ENCODE measurements at regions not wholly inside any gene's neighbourhood (a gene's known extent, or its start where the extent isn't known, plus 50 kb on each side); places are given as distances from the start of the nearest gene placed in this dataset.

- TF ChIP-seq CTCF (IDR thresholded peaks at IDR 0.05; ENCODE audit: low read depth, low read length) = no peak
- DNase-seq (ENCODE audit: low read depth in 2 of 2) = no peak
These were observed 251.1 kb downstream of the NXPE2 start for GRCh38 chr11:114929351-114930000.

GRCh38 chr11:114938799-114939198 is 260.5 kb downstream of the NXPE2 start:
- H3K4me3 ChIP-seq (replicated peaks in 1 of 2; ENCODE audit: low read depth in 2 of 2, low read length in 2 of 2) = no peak overlapping the region
- no peak for DNase-seq (ENCODE audit: low read depth in 2 of 2)
- no peak for TF ChIP-seq CTCF (IDR thresholded peaks at IDR 0.05; ENCODE audit: low read depth, low read length)

More at GRCh38 chr11:114929351-114930000, 251.1 kb downstream of the NXPE2 start:
- no peak overlapping the region for H3K4me3 ChIP-seq (replicated peaks in 1 of 2; ENCODE audit: low read depth in 2 of 2, low read length in 2 of 2)

GRCh38 chr11:114942207-114942606 is 263.9 kb downstream of the NXPE2 start:
- no peak for DNase-seq (ENCODE audit: low read depth in 2 of 2)
- no peak for TF ChIP-seq CTCF (IDR thresholded peaks at IDR 0.05; ENCODE audit: low read depth, low read length)

GRCh38 chr11:114949614-114950351 is 271.5 kb downstream of the NXPE2 start:
- DNase-seq (ENCODE audit: low read depth in 2 of 2) = no peak
- H3K4me3 ChIP-seq (replicated peaks in 1 of 2; ENCODE audit: low read depth in 2 of 2, low read length in 2 of 2) = no peak overlapping the region
- TF ChIP-seq CTCF (IDR thresholded peaks at IDR 0.05; ENCODE audit: low read depth, low read length) = no peak

More at GRCh38 chr11:114942207-114942606, 263.9 kb downstream of the NXPE2 start:
- H3K4me3 ChIP-seq (replicated peaks in 1 of 2; ENCODE audit: low read depth in 2 of 2, low read length in 2 of 2) = no peak overlapping the region

- H3K4me3 ChIP-seq (replicated peaks in 1 of 2; ENCODE audit: low read depth in 2 of 2, low read length in 2 of 2) = no peak overlapping the region
- no peak for TF ChIP-seq CTCF (IDR thresholded peaks at IDR 0.05; ENCODE audit: low read depth, low read length)
- DNase-seq (ENCODE audit: low read depth in 2 of 2) = no peak
These were observed 274.7 kb downstream of the NXPE2 start for GRCh38 chr11:114953039-114953438.

- H3K4me3 ChIP-seq (replicated peaks in 1 of 2; ENCODE audit: low read depth in 2 of 2, low read length in 2 of 2) = no peak overlapping the region
- no peak for DNase-seq (ENCODE audit: low read depth in 2 of 2)
- TF ChIP-seq CTCF (IDR thresholded peaks at IDR 0.05; ENCODE audit: low read depth, low read length) = no peak
These were observed 277.6 kb downstream of the NXPE2 start for GRCh38 chr11:114955923-114956322.

All from cardiac fibroblast (primary cell).